GM23338 (cell line): ENCODE measurements at regions not wholly inside any gene's neighbourhood (a gene's known extent, or its start where the extent isn't known, plus 50 kb on each side); places are given as distances from the start of the nearest gene placed in this dataset.

Experiments used
- ATAC-seq: fragments of 200-7000 bp; cut with Tn5 transposase; 3 replicates; pipeline ENCODE4 v1.9.1; 2020
- DNase-seq: peaks from one replicate; pipeline ENCODE4 v3.0.0-alpha.2; 2015; ENCODE audit warnings: low spot score
- H2AFZ ChIP-seq: fragments of 200-600 bp; sonication (generic); 2 replicates; pipeline ENCODE4 v1.8.0; 2016; ENCODE audit warnings: antibody characterized with exemption, mild to moderate bottlenecking, moderate library complexity
- H3F3A ChIP-seq: fragments of 200-600 bp; sonication (generic); replicated peaks from 2 replicates; pipeline ENCODE4 v1.8.0; 2017; ENCODE audit warnings: antibody characterized with exemption, mixed run types, low read depth
- H3K27ac ChIP-seq: fragments of 200-600 bp; sonication (generic); 2 replicates; pipeline ENCODE4 v1.6.1; 2016; ENCODE audit warnings: low read depth
- H3K27me3 ChIP-seq: fragments of 200-600 bp; sonication (generic); 2 replicates; pipeline ENCODE4 v1.8.0; 2016; ENCODE audit warnings: mild to moderate bottlenecking, mixed run types, moderate library complexity; ENCODE audit not compliant: insufficient read depth
- H3K36me3 ChIP-seq: fragments of 200-600 bp; sonication (generic); 2 replicates; pipeline ENCODE4 v1.8.0; 2016; ENCODE audit warnings: mild to moderate bottlenecking; ENCODE audit not compliant: insufficient read depth
- H3K4me1 ChIP-seq: fragments of 200-600 bp; sonication (generic); 2 replicates; pipeline ENCODE4 v1.8.0; 2016; ENCODE audit warnings: mild to moderate bottlenecking, moderate library complexity; ENCODE audit not compliant: insufficient read depth
- H3K4me2 ChIP-seq: fragments of 200-600 bp; sonication (generic); 2 replicates; pipeline ENCODE4 v1.7.1; 2017; ENCODE audit warnings: mixed run types
- H3K4me3 ChIP-seq: fragments of 200-600 bp; sonication (generic); 2 replicates; pipeline ENCODE4 v1.6.1; 2016; ENCODE audit warnings: mixed run types
- H3K79me2 ChIP-seq: fragments of 200-600 bp; sonication (generic); replicated peaks from 2 replicates; pipeline ENCODE4 v1.8.0; 2017; ENCODE audit warnings: mild to moderate bottlenecking; ENCODE audit not compliant: insufficient read depth
- H3K9me2 ChIP-seq: fragments of 200-600 bp; sonication (generic); 2 replicates; pipeline ENCODE4 v1.8.0; 2017; ENCODE audit not compliant: insufficient read depth
- H4K20me1 ChIP-seq: fragments of 200-600 bp; sonication (generic); replicated peaks from 2 replicates; pipeline ENCODE4 v1.8.0; 2017; ENCODE audit warnings: mild to moderate bottlenecking; ENCODE audit not compliant: insufficient read depth
- H3K27ac Mint-ChIP-seq: 2 replicates; pipeline ENCODE4 v1.8.0; 2020; ENCODE audit warnings: inconsistent platforms, mild to moderate bottlenecking, moderate library complexity, mixed read lengths
- H3K27me3 Mint-ChIP-seq: 3 replicates; pipeline ENCODE4 v1.8.0; 2022; ENCODE audit warnings: low read depth, mild to moderate bottlenecking, moderate library complexity, mixed read lengths, inconsistent platforms; ENCODE audit not compliant: insufficient read depth, poor library complexity
- H3K36me3 Mint-ChIP-seq: 3 replicates; pipeline ENCODE4 v1.8.0; 2021; ENCODE audit warnings: low read depth, mild to moderate bottlenecking, inconsistent platforms, moderate library complexity, mixed read lengths
- H3K4me1 Mint-ChIP-seq: 3 replicates; pipeline ENCODE4 v1.8.0; 2020; ENCODE audit warnings: mild to moderate bottlenecking, inconsistent platforms, mixed read lengths
- H3K4me3 Mint-ChIP-seq: 3 replicates; pipeline ENCODE4 v1.8.0; 2021; ENCODE audit warnings: moderate library complexity, mild to moderate bottlenecking, inconsistent platforms, mixed read lengths
- H3K9me3 Mint-ChIP-seq: 3 replicates; pipeline ENCODE4 v1.8.0; 2020; ENCODE audit warnings: moderate library complexity, mild to moderate bottlenecking, inconsistent platforms, mixed read lengths
- CREB1 ChIP-seq: fragments of 250-450 bp; sonication (Bioruptor Pico); IDR thresholded peaks from 2 replicates; pipeline ENCODE4 v1.5.0; 2020; ENCODE audit warnings: low read depth, mild to moderate bottlenecking, moderate library complexity
- CTCF ChIP-seq, 2 experiments: fragments of 200-600 bp in 1 of 2; sonication (generic) in 1 of 2; conservative IDR thresholded peaks; 2 replicates each; pipeline versions ENCODE4 v1.5.1 to v1.6.1; 2016 to 2017; ENCODE audit warnings: antibody characterized with exemption in 2 of 2, low read depth in 2 of 2, mild to moderate bottlenecking in 2 of 2, moderate library complexity in 1 of 2
- ZNF114 ChIP-seq: fragments of 250-450 bp; sonication (Bioruptor Pico); IDR thresholded peaks from 2 replicates; pipeline ENCODE4 v1.5.0; 2020; ENCODE audit warnings: mild to moderate bottlenecking, moderate library complexity
- ZNF331 ChIP-seq: fragments of 250-450 bp; sonication (Bioruptor Pico); IDR thresholded peaks from 2 replicates; pipeline ENCODE4 v1.5.0; 2020; ENCODE audit warnings: low read depth, mild to moderate bottlenecking, moderate library complexity
- TF ChIP-seq, protein P1 (sequence below): fragments of 250-450 bp; sonication (Bioruptor Pico); IDR thresholded peaks from 2 replicates; pipeline ENCODE4 v1.5.0; 2020; ENCODE audit warnings: mild to moderate bottlenecking, moderate library complexity

- no peak overlapping the region for H2AFZ ChIP-seq
- no peak overlapping the region for H3K27ac ChIP-seq
Measured at GRCh38 chr12:78674311-78675090, 190.1 kb upstream of the SYT1 start.

DNA sequence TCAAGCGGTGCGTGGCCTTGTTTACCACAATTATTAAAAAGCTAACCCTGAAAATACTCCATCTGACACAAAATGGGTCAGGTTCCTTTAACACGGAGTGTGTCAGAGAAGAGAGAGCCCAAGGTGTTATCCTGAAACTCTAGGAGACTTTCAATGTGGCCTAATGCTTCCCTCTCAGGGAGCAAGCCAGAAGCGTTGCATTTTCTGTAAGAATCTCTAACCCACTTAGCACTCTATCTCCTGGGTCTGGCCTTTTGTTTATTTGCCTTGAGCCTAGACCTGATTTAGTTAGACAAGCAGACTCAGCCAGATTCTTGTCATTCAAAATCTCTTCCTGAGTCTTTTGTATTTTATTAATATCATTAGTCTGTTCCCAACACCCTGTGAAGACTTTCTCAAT is 184.0 kb upstream of the SYT1 start:
- Histone ChIP-seq H4K20me1 (no peaks in the 10 kb centered on the region), H3K27me3 (no peaks in the 10 kb centered on the region), H3K79me2 (no peaks in the 10 kb centered on the region), H3K9me2 (no peaks in the 10 kb centered on the region), H3K4me3 (no peak overlapping the region), H2AFZ (peak overlapping the region; percentile 44; the same call in 1 of the 2 replicates), H3K4me2 (no peak overlapping the region), H3K27ac (no peak overlapping the region), H3K4me1 (no peaks in the 10 kb centered on the region), H3F3A (no peaks in the 10 kb centered on the region), H3K36me3 (no peaks in the 10 kb centered on the region)
- H3K4me1 Mint-ChIP-seq = peaks cover 8% of the 10 kb centered on the region; the same call in 2 of the 3 replicates
- H3K27me3 Mint-ChIP-seq = peaks cover 3% of the 10 kb centered on the region
- no peak overlapping the region for H3K4me3 Mint-ChIP-seq
- no peaks in the 10 kb centered on the region for H3K9me3 Mint-ChIP-seq
- H3K27ac Mint-ChIP-seq = no peak overlapping the region
- H3K36me3 Mint-ChIP-seq = no peaks in the 10 kb centered on the region
- ATAC-seq (peak; percentile 27; the same call in 1 of the 3 replicates), DNase-seq (peak; percentile 13)
- TF ChIP-seq CTCF (conservative IDR thresholded peaks at IDR 0.05; ENCODE audit: low read depth in 2 of 2) (no peak), CREB1 (no peak), ZNF114 (CRISPR knock-in tag) (no peak), ZNF331 (no peak)
- TF ChIP-seq, protein P1, sequence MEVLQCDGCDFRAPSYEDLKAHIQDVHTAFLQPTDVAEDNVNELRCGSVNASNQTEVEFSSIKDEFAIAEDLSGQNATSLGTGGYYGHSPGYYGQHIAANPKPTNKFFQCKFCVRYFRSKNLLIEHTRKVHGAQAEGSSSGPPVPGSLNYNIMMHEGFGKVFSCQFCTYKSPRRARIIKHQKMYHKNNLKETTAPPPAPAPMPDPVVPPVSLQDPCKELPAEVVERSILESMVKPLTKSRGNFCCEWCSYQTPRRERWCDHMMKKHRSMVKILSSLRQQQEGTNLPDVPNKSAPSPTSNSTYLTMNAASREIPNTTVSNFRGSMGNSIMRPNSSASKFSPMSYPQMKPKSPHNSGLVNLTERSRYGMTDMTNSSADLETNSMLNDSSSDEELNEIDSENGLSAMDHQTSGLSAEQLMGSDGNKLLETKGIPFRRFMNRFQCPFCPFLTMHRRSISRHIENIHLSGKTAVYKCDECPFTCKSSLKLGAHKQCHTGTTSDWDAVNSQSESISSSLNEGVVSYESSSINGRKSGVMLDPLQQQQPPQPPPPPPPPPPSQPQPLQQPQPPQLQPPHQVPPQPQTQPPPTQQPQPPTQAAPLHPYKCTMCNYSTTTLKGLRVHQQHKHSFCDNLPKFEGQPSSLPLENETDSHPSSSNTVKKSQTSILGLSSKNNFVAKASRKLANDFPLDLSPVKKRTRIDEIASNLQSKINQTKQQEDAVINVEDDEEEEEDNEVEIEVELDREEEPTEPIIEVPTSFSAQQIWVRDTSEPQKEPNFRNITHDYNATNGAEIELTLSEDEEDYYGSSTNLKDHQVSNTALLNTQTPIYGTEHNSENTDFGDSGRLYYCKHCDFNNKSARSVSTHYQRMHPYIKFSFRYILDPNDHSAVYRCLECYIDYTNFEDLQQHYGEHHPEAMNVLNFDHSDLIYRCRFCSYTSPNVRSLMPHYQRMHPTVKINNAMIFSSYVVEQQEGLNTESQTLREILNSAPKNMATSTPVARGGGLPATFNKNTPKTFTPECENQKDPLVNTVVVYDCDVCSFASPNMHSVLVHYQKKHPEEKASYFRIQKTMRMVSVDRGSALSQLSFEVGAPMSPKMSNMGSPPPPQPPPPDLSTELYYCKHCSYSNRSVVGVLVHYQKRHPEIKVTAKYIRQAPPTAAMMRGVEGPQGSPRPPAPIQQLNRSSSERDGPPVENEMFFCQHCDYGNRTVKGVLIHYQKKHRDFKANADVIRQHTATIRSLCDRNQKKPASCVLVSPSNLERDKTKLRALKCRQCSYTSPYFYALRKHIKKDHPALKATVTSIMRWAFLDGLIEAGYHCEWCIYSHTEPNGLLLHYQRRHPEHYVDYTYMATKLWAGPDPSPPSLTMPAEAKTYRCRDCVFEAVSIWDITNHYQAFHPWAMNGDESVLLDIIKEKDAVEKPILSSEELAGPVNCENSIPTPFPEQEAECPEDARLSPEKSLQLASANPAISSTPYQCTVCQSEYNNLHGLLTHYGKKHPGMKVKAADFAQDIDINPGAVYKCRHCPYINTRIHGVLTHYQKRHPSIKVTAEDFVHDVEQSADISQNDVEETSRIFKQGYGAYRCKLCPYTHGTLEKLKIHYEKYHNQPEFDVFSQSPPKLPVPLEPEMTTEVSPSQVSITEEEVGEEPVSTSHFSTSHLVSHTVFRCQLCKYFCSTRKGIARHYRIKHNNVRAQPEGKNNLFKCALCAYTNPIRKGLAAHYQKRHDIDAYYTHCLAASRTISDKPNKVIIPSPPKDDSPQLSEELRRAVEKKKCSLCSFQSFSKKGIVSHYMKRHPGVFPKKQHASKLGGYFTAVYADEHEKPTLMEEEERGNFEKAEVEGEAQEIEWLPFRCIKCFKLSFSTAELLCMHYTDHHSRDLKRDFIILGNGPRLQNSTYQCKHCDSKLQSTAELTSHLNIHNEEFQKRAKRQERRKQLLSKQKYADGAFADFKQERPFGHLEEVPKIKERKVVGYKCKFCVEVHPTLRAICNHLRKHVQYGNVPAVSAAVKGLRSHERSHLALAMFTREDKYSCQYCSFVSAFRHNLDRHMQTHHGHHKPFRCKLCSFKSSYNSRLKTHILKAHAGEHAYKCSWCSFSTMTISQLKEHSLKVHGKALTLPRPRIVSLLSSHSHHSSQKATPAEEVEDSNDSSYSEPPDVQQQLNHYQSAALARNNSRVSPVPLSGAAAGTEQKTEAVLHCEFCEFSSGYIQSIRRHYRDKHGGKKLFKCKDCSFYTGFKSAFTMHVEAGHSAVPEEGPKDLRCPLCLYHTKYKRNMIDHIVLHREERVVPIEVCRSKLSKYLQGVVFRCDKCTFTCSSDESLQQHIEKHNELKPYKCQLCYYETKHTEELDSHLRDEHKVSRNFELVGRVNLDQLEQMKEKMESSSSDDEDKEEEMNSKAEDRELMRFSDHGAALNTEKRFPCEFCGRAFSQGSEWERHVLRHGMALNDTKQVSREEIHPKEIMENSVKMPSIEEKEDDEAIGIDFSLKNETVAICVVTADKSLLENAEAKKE = no peak

More at GRCh38 chr12:78674311-78675090, 190.1 kb upstream of the SYT1 start:
- H3K4me3 Mint-ChIP-seq = no peak overlapping the region
- no peak for ATAC-seq
- no peak for DNase-seq
- H3K4me1 Mint-ChIP-seq = peaks cover 4% of the 10 kb centered on the region; the same call in 2 of the 3 replicates
- H3K27ac Mint-ChIP-seq = no peak overlapping the region
- no peaks in the 10 kb centered on the region for H3K36me3 ChIP-seq
- TF ChIP-seq ZNF114 (CRISPR knock-in tag) (no peak), CTCF (conservative IDR thresholded peaks at IDR 0.05; ENCODE audit: low read depth in 2 of 2) (no peak), CREB1 (no peak)
- H3K9me3 Mint-ChIP-seq = no peaks in the 10 kb centered on the region
- H3K27me3 Mint-ChIP-seq = no peaks in the 10 kb centered on the region
- no peak overlapping the region for H3K4me2 ChIP-seq
- 0 out of 2 replicates have a peak, but pooled peaks cover 4% of the 10 kb centered on the region for H3K4me1 ChIP-seq
- H3K9me2 ChIP-seq = no peaks in the 10 kb centered on the region
- no peaks in the 10 kb centered on the region for H3F3A ChIP-seq
- no peaks in the 10 kb centered on the region for H3K27me3 ChIP-seq
- H3K4me3 ChIP-seq = no peak overlapping the region
- no peaks in the 10 kb centered on the region for H3K36me3 Mint-ChIP-seq
- no peaks in the 10 kb centered on the region for H3K79me2 ChIP-seq
- no peaks in the 10 kb centered on the region for H4K20me1 ChIP-seq
